Heart left ventricle (tissue), 13 donors: ENCODE measurements at regions not wholly inside any gene's neighbourhood (a gene's known extent, or its start where the extent isn't known, plus 50 kb on each side); places are given as distances from the start of the nearest gene placed in this dataset.

Experiments
- POLR2A ChIP-seq, 2 donors: fragments of 450-650 bp; IDR thresholded peaks; one replicate each; pipeline ENCODE4 v1.6.1; 2017; ENCODE audit warnings: antibody characterized with exemption in 2 of 2, mild to moderate bottlenecking in 2 of 2, moderate library complexity in 2 of 2
- TF ChIP-seq, protein P1 (sequence below), 12 donors: fragments of 200-600 bp; sonication (generic) in 4 of 12; IDR thresholded peaks; one replicate each; pipeline versions ENCODE4 v1.5.0 to v1.8.0; 2018 to 2022; ENCODE audit warnings: antibody characterized with exemption in 12 of 12, mild to moderate bottlenecking in 5 of 12
- donor health status: ischemic (EF 13 %, LVEDD 7.1; RV severe dilation, severe dysfunction).
- donor health status: DM: no; HTN: yes; CAD: no.
- donor health status: DM: no; HTN: no; CAD: no.
- donor health status: ischemic (EF 25% LVEDD 6.9; RV normal size, moderate dysfunction).
- donor health status: ischemic (EF 25% LVEDD 5.7; RV mildly dilated, moderate dysfunction).
- donor health status: ischemic (EF 35%, LVEDD 5.7; RV mildly dilated, moderate dysfunction).
- donor health status: nonischemic (EF 11% LVEDD 7.7; RV severe dilation, severe dysfunction).
- donor health status: DM: yes; HTN: yes; CAD: no.
- donor health status: PGD.
- donor health status: ischemic (EF 29% LVEDD 5.4; RV normal size, mild dysfunction).
- donor health status: nonischemic (EF 23%, LVEDD 6.1; RV moderate dilation, normal function).

- TF ChIP-seq, protein P1, sequence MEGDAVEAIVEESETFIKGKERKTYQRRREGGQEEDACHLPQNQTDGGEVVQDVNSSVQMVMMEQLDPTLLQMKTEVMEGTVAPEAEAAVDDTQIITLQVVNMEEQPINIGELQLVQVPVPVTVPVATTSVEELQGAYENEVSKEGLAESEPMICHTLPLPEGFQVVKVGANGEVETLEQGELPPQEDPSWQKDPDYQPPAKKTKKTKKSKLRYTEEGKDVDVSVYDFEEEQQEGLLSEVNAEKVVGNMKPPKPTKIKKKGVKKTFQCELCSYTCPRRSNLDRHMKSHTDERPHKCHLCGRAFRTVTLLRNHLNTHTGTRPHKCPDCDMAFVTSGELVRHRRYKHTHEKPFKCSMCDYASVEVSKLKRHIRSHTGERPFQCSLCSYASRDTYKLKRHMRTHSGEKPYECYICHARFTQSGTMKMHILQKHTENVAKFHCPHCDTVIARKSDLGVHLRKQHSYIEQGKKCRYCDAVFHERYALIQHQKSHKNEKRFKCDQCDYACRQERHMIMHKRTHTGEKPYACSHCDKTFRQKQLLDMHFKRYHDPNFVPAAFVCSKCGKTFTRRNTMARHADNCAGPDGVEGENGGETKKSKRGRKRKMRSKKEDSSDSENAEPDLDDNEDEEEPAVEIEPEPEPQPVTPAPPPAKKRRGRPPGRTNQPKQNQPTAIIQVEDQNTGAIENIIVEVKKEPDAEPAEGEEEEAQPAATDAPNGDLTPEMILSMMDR (IDR thresholded peaks at IDR 0.05), result no peak
- no peak for TF ChIP-seq POLR2A (IDR thresholded peaks at IDR 0.05)
Observed at GRCh38 chr10:120047926-120048325, 155.4 kb downstream of the SEC23IP start.
